GM23248 (cell line): ENCODE measurements at regions not wholly inside any gene's neighbourhood (a gene's known extent, or its start where the extent isn't known, plus 50 kb on each side); places are given as distances from the start of the nearest gene placed in this dataset.

Experiments
- EZH2 ChIP-seq: fragments of 200-600 bp; sonication (generic); IDR thresholded peaks from 2 replicates; pipeline ENCODE4 v1.6.1; 2018; ENCODE audit warnings: antibody characterized with exemption, mild to moderate bottlenecking; ENCODE audit not compliant: insufficient read depth, poor library complexity, severe bottlenecking
- EZH2phosphoT487 ChIP-seq: fragments of 200-600 bp; sonication (generic); IDR thresholded peaks from 2 replicates; pipeline ENCODE4 v1.6.1; 2018; ENCODE audit warnings: antibody characterized with exemption, moderate library complexity, mild to moderate bottlenecking, low read depth; ENCODE audit not compliant: insufficient read depth

DNA sequence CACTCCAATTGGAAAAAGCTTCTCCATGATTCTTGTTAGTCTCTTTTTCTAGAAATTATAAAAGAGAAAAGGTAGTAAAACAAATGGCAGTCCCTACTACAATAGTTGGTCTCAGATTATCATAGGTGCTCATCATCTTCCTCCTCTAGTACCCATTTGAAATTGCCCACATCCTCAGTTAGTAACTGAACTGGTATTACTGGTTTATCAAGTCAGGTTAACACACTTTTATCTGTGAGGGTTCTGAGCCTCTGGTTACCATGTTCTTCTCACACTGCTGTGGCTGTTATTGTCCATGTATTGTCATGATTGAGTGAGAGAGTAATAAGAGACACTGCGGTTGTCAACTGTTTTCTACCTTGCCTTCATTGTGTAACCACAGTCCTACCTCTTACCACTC lies 901.7 kb downstream of the TLE1 start:
- TF ChIP-seq EZH2phosphoT487 (no peak), EZH2 (no peak)
